ENCODE measurements at regions not wholly inside any gene's neighbourhood (a gene's known extent, or its start where the extent isn't known, plus 50 kb on each side); places are given as distances from the start of the nearest gene placed in this dataset.
A peak's percentile ranks its signal among the peaks of the same experiment; 100 is the strongest.

- no peak for TF ChIP-seq CTCF (IDR thresholded peaks at IDR 0.05; ENCODE audit: insufficient read depth, low read length, severe bottlenecking)
- no peak overlapping the region for H3K4me3 ChIP-seq (ENCODE audit: low read depth, low read length)
- no peak for FAIRE-seq
- no peak for DNase-seq (ENCODE audit: low read depth)
- no peaks in the 10 kb centered on the region for H3K36me3 ChIP-seq (ENCODE audit: control insufficient read depth, insufficient read depth, low read length)
- H3K27me3 ChIP-seq (ENCODE audit: control insufficient read depth, insufficient read depth, low read length), result no peaks in the 10 kb centered on the region
Measured at GRCh38 chr13:97549201-97549600, 115.2 kb downstream of the RAP2A start.

- TF ChIP-seq CTCF (IDR thresholded peaks at IDR 0.05; ENCODE audit: insufficient read depth, low read length, severe bottlenecking), result no peak
- no peak for FAIRE-seq
- Histone ChIP-seq H3K36me3 (ENCODE audit: control insufficient read depth, insufficient read depth, low read length) (no peaks in the 10 kb centered on the region), H3K27me3 (ENCODE audit: control insufficient read depth, insufficient read depth, low read length) (no peaks in the 10 kb centered on the region), H3K4me3 (ENCODE audit: low read depth, low read length) (no peak overlapping the region)
- DNase-seq (ENCODE audit: low read depth), result no peak
Measured at GRCh38 chr13:97554496-97554895, 120.5 kb downstream of the RAP2A start.

- no peak for FAIRE-seq
Measured at GRCh38 chr13:97555034-97555433, 121.1 kb downstream of the RAP2A start.

GRCh38 chr13:97559030-97559429, 125.1 kb downstream of the RAP2A start:
- FAIRE-seq, result no peak
- peak; percentile 48 for DNase-seq (ENCODE audit: low read depth)
- H3K4me3 ChIP-seq (ENCODE audit: low read depth, low read length), result no peak overlapping the region
- no peak for TF ChIP-seq CTCF (IDR thresholded peaks at IDR 0.05; ENCODE audit: insufficient read depth, low read length, severe bottlenecking)
- H3K36me3 ChIP-seq (ENCODE audit: control insufficient read depth, insufficient read depth, low read length), result no peaks in the 10 kb centered on the region
- no peaks in the 10 kb centered on the region for H3K27me3 ChIP-seq (ENCODE audit: control insufficient read depth, insufficient read depth, low read length)

More at GRCh38 chr13:97555034-97555433, 121.1 kb downstream of the RAP2A start:
- Histone ChIP-seq H3K4me3 (ENCODE audit: low read depth, low read length) (no peak overlapping the region), H3K27me3 (ENCODE audit: control insufficient read depth, insufficient read depth, low read length) (no peaks in the 10 kb centered on the region), H3K36me3 (ENCODE audit: control insufficient read depth, insufficient read depth, low read length) (no peaks in the 10 kb centered on the region)
- no peak for DNase-seq (ENCODE audit: low read depth)
- TF ChIP-seq CTCF (IDR thresholded peaks at IDR 0.05; ENCODE audit: insufficient read depth, low read length, severe bottlenecking), result no peak

- DNase-seq (ENCODE audit: low read depth), result no peak
- H3K4me3 ChIP-seq (ENCODE audit: low read depth, low read length), result no peak overlapping the region
- H3K36me3 ChIP-seq (ENCODE audit: control insufficient read depth, insufficient read depth, low read length), result no peaks in the 10 kb centered on the region
- no peak for TF ChIP-seq CTCF (IDR thresholded peaks at IDR 0.05; ENCODE audit: insufficient read depth, low read length, severe bottlenecking)
- no peaks in the 10 kb centered on the region for H3K27me3 ChIP-seq (ENCODE audit: control insufficient read depth, insufficient read depth, low read length)
- FAIRE-seq, result no peak
Measured at GRCh38 chr13:97559981-97560380, 126.0 kb downstream of the RAP2A start.

GRCh38 chr13:97561182-97561581, 127.2 kb downstream of the RAP2A start:
- TF ChIP-seq CTCF (IDR thresholded peaks at IDR 0.05; ENCODE audit: insufficient read depth, low read length, severe bottlenecking), result no peak
- Histone ChIP-seq H3K36me3 (ENCODE audit: control insufficient read depth, insufficient read depth, low read length) (no peaks in the 10 kb centered on the region), H3K4me3 (ENCODE audit: low read depth, low read length) (no peak overlapping the region), H3K27me3 (ENCODE audit: control insufficient read depth, insufficient read depth, low read length) (no peaks in the 10 kb centered on the region)
- FAIRE-seq (no peak), DNase-seq (ENCODE audit: low read depth) (no peak)

Measured in bronchial epithelial cell (primary cell).